ENCODE measurements at regions not wholly inside any gene's neighbourhood (a gene's known extent, or its start where the extent isn't known, plus 50 kb on each side); places are given as distances from the start of the nearest gene placed in this dataset.

GRCh38 chr3:34248352-34248751, 449.9 kb downstream of the PDCD6IP start:
- DNase-seq (ENCODE audit: low read depth): no peak
- TF ChIP-seq MAX (IDR thresholded peaks at IDR 0.05; ENCODE audit: low read depth, low read length) (no peak), CTCF (IDR thresholded peaks at IDR 0.05; ENCODE audit: low read depth, low read length) (no peak), POLR2A (IDR thresholded peaks at IDR 0.05; ENCODE audit: extremely low read depth, insufficient read length) (no peak), MYC (IDR thresholded peaks at IDR 0.05; ENCODE audit: low read depth, low read length) (no peak)
- no peak overlapping the region for H3K4me3 ChIP-seq (ENCODE audit: low read depth, low read length)

GRCh38 chr3:34254285-34254684, 455.9 kb downstream of the PDCD6IP start:
- H3K4me3 ChIP-seq (ENCODE audit: low read depth, low read length): no peak overlapping the region
- DNase-seq (ENCODE audit: low read depth): no peak
- TF ChIP-seq MYC (IDR thresholded peaks at IDR 0.05; ENCODE audit: low read depth, low read length) (no peak), MAX (IDR thresholded peaks at IDR 0.05; ENCODE audit: low read depth, low read length) (no peak), CTCF (IDR thresholded peaks at IDR 0.05; ENCODE audit: low read depth, low read length) (no peak), POLR2A (IDR thresholded peaks at IDR 0.05; ENCODE audit: extremely low read depth, insufficient read length) (no peak)

- TF ChIP-seq CTCF (IDR thresholded peaks at IDR 0.05; ENCODE audit: low read depth, low read length) (no peak), MAX (IDR thresholded peaks at IDR 0.05; ENCODE audit: low read depth, low read length) (no peak), MYC (IDR thresholded peaks at IDR 0.05; ENCODE audit: low read depth, low read length) (no peak), POLR2A (IDR thresholded peaks at IDR 0.05; ENCODE audit: extremely low read depth, insufficient read length) (no peak)
- no peak for DNase-seq (ENCODE audit: low read depth)
These were observed 457.6 kb downstream of the PDCD6IP start for GRCh38 chr3:34256021-34256420.

GRCh38 chr3:34256791-34257190, 458.4 kb downstream of the PDCD6IP start:
- TF ChIP-seq MYC (IDR thresholded peaks at IDR 0.05; ENCODE audit: low read depth, low read length): no peak
- TF ChIP-seq CTCF (IDR thresholded peaks at IDR 0.05; ENCODE audit: low read depth, low read length): no peak
- no peak for TF ChIP-seq MAX (IDR thresholded peaks at IDR 0.05; ENCODE audit: low read depth, low read length)
- TF ChIP-seq POLR2A (IDR thresholded peaks at IDR 0.05; ENCODE audit: extremely low read depth, insufficient read length): no peak
- no peak overlapping the region for H3K4me3 ChIP-seq (ENCODE audit: low read depth, low read length)
- no peak for DNase-seq (ENCODE audit: low read depth)

More at GRCh38 chr3:34256021-34256420, 457.6 kb downstream of the PDCD6IP start:
- H3K4me3 ChIP-seq (ENCODE audit: low read depth, low read length): no peak overlapping the region

GRCh38 chr3:34258271-34258998, 460.0 kb downstream of the PDCD6IP start:
- H3K4me3 ChIP-seq (ENCODE audit: low read depth, low read length): no peak overlapping the region
- TF ChIP-seq MAX (IDR thresholded peaks at IDR 0.05; ENCODE audit: low read depth, low read length): no peak
- TF ChIP-seq MYC (IDR thresholded peaks at IDR 0.05; ENCODE audit: low read depth, low read length): no peak
- no peak for TF ChIP-seq POLR2A (IDR thresholded peaks at IDR 0.05; ENCODE audit: extremely low read depth, insufficient read length)
- no peak for TF ChIP-seq CTCF (IDR thresholded peaks at IDR 0.05; ENCODE audit: low read depth, low read length)
- DNase-seq (ENCODE audit: low read depth): no peak
